IMR-90 (cell line): ENCODE measurements at regions not wholly inside any gene's neighbourhood (a gene's known extent, or its start where the extent isn't known, plus 50 kb on each side); places are given as distances from the start of the nearest gene placed in this dataset.

Experiments used
- ATAC-seq: fragments of 200-7000 bp; cut with Tn5 transposase; 2 replicates; pipeline ENCODE4 v1.9.1; 2020; ENCODE audit warnings: low read depth, mild to moderate bottlenecking, moderate library complexity
- BruUV-seq: library from RNA; stranded (reverse); fragments of 400-500 nt; replicated peaks from 2 replicates; lab custom pipeline; 2021; lab: Mats Ljungman, UMichigan
- CTCF ChIA-PET: fragments of 300-600 bp; formaldehyde crosslinking; extraction: SDS; loops from one replicate; lab custom pipeline; 2021; ENCODE audit warnings: antibody characterized with exemption; lab: Yijun Ruan, JAX
- POLR2A ChIA-PET: fragments of 300-600 bp; sonication (Branson Sonifier 250); formaldehyde crosslinking; loops from one replicate; lab custom pipeline; 2022; ENCODE audit warnings: antibody characterized with exemption; ENCODE audit not compliant: unreplicated experiment; lab: Charles Lee
- DNase-seq: peaks from one replicate; pipeline ENCODE4 v3.0.0; 2013
- H2AFZ ChIP-seq: replicated peaks from 2 replicates; pipeline ENCODE3; 2013; ENCODE audit warnings: low read length, mild to moderate bottlenecking; ENCODE audit not compliant: poor library complexity
- H2AK5ac ChIP-seq: 2 replicates; pipeline ENCODE4 v1.6.1; 2013; ENCODE audit warnings: low read depth, low read length, inconsistent platforms
- H2AK9ac ChIP-seq: replicated peaks from 2 replicates; pipeline ENCODE3; 2013; ENCODE audit warnings: mild to moderate bottlenecking, low read depth, low read length, moderate library complexity; ENCODE audit not compliant: poor library complexity
- H2BK120ac ChIP-seq: 2 replicates; pipeline ENCODE4 v1.6.1; 2013; ENCODE audit warnings: low read depth, low read length, inconsistent platforms
- H2BK15ac ChIP-seq: 3 replicates; pipeline ENCODE4 v1.6.1; 2013; ENCODE audit warnings: low read depth, low read length, inconsistent platforms
- H2BK20ac ChIP-seq: 2 replicates; pipeline ENCODE4 v1.6.1; 2013; ENCODE audit warnings: low read depth, mild to moderate bottlenecking, inconsistent platforms, low read length, moderate library complexity
- H2BK5ac ChIP-seq: 2 replicates; pipeline ENCODE4 v1.6.1; 2013; ENCODE audit warnings: mild to moderate bottlenecking, low read depth, low read length, inconsistent platforms; ENCODE audit not compliant: poor library complexity, severe bottlenecking
- H3K14ac ChIP-seq: replicated peaks from 2 replicates; pipeline ENCODE4 v1.6.1; 2013; ENCODE audit warnings: low read depth, low read length, inconsistent platforms
- H3K18ac ChIP-seq: 2 replicates; pipeline ENCODE4 v1.6.1; 2013; ENCODE audit warnings: low read depth, low read length, control low read depth
- H3K23ac ChIP-seq: 2 replicates; pipeline ENCODE4 v1.6.1; 2013; ENCODE audit warnings: low read depth, low read length, inconsistent platforms
- H3K27ac ChIP-seq: 2 replicates; pipeline ENCODE4 v1.5.1; 2013; ENCODE audit warnings: mild to moderate bottlenecking, control low read depth, low read length; ENCODE audit not compliant: insufficient read depth
- H3K27me3 ChIP-seq: 2 replicates; pipeline ENCODE4 v1.6.1; 2013; ENCODE audit warnings: low read length; ENCODE audit not compliant: control insufficient read depth, insufficient read depth
- H3K36me3 ChIP-seq: 2 replicates; pipeline ENCODE4 v1.6.1; 2013; ENCODE audit warnings: low read length, mixed read lengths; ENCODE audit not compliant: control insufficient read depth, insufficient read depth
- H3K4ac ChIP-seq: 2 replicates; pipeline ENCODE4 v1.6.1; 2013; ENCODE audit warnings: low read depth, low read length, inconsistent platforms
- H3K4me1 ChIP-seq: 2 replicates; pipeline ENCODE4 v1.6.1; 2013; ENCODE audit warnings: low read length, mixed read lengths; ENCODE audit not compliant: control insufficient read depth, insufficient read depth
- H3K4me2 ChIP-seq: 2 replicates; pipeline ENCODE4 v1.6.1; 2013; ENCODE audit warnings: low read depth, mild to moderate bottlenecking, control low read depth, low read length, moderate library complexity
- H3K4me3 ChIP-seq: 2 replicates; pipeline ENCODE4 v1.5.1; 2013; ENCODE audit warnings: low read depth, mild to moderate bottlenecking, control low read depth, low read length, moderate library complexity; ENCODE audit not compliant: insufficient read depth
- H3K56ac ChIP-seq: 2 replicates; pipeline ENCODE4 v1.6.1; 2013; ENCODE audit warnings: low read length, inconsistent platforms; ENCODE audit not compliant: insufficient read depth; ENCODE audit errors: extremely low read depth
- H3K79me1 ChIP-seq, 2 experiments: 2 replicates each; pipeline ENCODE4 v1.6.1; 2013; ENCODE audit warnings: low read length in 2 of 2, inconsistent platforms in 1 of 2, low read depth in 1 of 2
- H3K9ac ChIP-seq: 2 replicates; pipeline ENCODE4 v1.6.1; 2013; ENCODE audit warnings: low read depth, low read length, control low read depth
- H3K9me1 ChIP-seq: 2 replicates; pipeline ENCODE4 v1.6.1; 2013; ENCODE audit warnings: low read length, inconsistent platforms; ENCODE audit not compliant: insufficient read depth
- H3K9me3 ChIP-seq: 2 replicates; pipeline ENCODE4 v1.6.1; 2013; ENCODE audit warnings: low read length; ENCODE audit not compliant: control insufficient read depth, insufficient read depth
- H4K20me1 ChIP-seq: 2 replicates; pipeline ENCODE4 v1.6.1; 2013; ENCODE audit warnings: low read length, inconsistent platforms; ENCODE audit not compliant: insufficient read depth
- H4K5ac ChIP-seq: 2 replicates; pipeline ENCODE4 v1.6.1; 2013; ENCODE audit warnings: mild to moderate bottlenecking, low read depth, low read length, control low read depth
- H4K8ac ChIP-seq, 2 experiments: 2 replicates each; pipeline ENCODE4 v1.6.1; 2013; ENCODE audit warnings: low read depth in 2 of 2, low read length in 2 of 2, control low read depth in 1 of 2, inconsistent platforms in 1 of 2
- H4K91ac ChIP-seq: 2 replicates; pipeline ENCODE4 v1.6.1; 2013; ENCODE audit warnings: low read depth, low read length, inconsistent platforms; ENCODE audit not compliant: insufficient read depth
- CHD1 ChIP-seq: IDR thresholded peaks from 2 replicates; pipeline ENCODE4 v1.6.1; 2012; ENCODE audit warnings: low read depth, low read length, improper control_type of control experiment
- MXI1 ChIP-seq: IDR thresholded peaks from 2 replicates; pipeline ENCODE4 v1.6.1; 2012; ENCODE audit warnings: low read depth, mild to moderate bottlenecking, low read length, moderate library complexity, borderline replicate concordance
- RAD21 ChIP-seq: IDR thresholded peaks from 2 replicates; pipeline ENCODE4 v1.6.1; 2012; ENCODE audit warnings: low read length, improper control_type of control experiment
- WGBS, 2 experiments: methylation state at CpG; one replicate each; pipeline versions ENCODE4 v1.1.5 to v1.1.7; 2013; ENCODE audit warnings: missing lambda C conversion rate in 2 of 2; ENCODE audit not compliant: insufficient read length in 1 of 2; ENCODE audit errors: extremely low coverage in 2 of 2; 5-methylcytosine and 5-hydroxymethylcytosine counted together
- dilution Hi-C: fragments of 300-500 bp; cut with HindIII; formaldehyde crosslinking; loops from one replicate; pipeline ENCODE4 v1.14.3; 2018; ENCODE audit warnings: low sequenced_read_pairs; ENCODE audit not compliant: unreplicated experiment
- in situ Hi-C: fragments of 300-500 bp; cut with MboI; formaldehyde crosslinking; loops from 3 replicates; pipeline ENCODE4 v1.14.3; 2019; ENCODE audit warnings: low sequenced_read_pairs, inconsistent platforms, mixed read lengths
- intact Hi-C: fragments of 100-400 bp; cut with micrococcal nuclease; formaldehyde crosslinking; loops from 2 replicates; pipeline ENCODE4 v1.10.0; 2022

DNA sequence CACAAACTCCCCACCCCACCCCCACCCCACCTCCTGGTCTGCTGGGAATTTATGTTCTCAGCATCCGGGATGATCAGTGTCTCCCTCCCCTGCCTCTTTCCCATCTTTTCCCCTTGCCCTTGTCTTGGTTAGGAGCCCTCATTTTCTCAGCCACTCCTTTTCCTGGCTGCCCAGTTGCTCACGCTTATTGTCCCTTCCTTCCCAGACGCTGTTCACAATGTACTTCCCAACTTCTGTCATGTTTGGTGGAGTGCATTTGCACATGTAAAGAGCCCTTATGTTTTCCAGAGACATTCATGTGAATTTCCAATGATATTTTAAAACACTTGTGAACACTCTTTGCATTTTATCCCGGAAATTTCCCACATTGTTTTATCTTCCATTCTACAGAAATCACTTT lies 192.1 kb downstream of the RHOU start:
- Histone ChIP-seq H2BK5ac (no peak overlapping the region), H2BK15ac (no peak overlapping the region), H2BK20ac (no peak overlapping the region; the same call in 1 of the 2 replicates), H3K14ac (no peak overlapping the region), H3K9me3 (no peaks in the 10 kb centered on the region; the same call in 1 of the 2 replicates), H3K23ac (no peak overlapping the region), H2AK9ac (no peak overlapping the region), H4K5ac (no peak overlapping the region), H3K9ac (no peak overlapping the region), H4K20me1 (no peaks in the 10 kb centered on the region), H2AK5ac (no peak overlapping the region), H3K18ac (no peak overlapping the region), H3K27me3 (peaks cover 7% of the 10 kb centered on the region; the same call in 1 of the 2 replicates), H3K27ac (no peak overlapping the region), H3K56ac (no peak overlapping the region), H3K9me1 (no peaks in the 10 kb centered on the region), H4K91ac (no peak overlapping the region; the same call in 1 of the 2 replicates), H3K4me1 (peaks cover 7% of the 10 kb centered on the region; the same call in 1 of the 2 replicates), H3K4ac (peak overlapping the region; percentile 44; the same call in 1 of the 2 replicates), H3K36me3 (no peaks in the 10 kb centered on the region), H3K4me2 (no peak overlapping the region), H4K8ac (no peak overlapping the region), H2BK120ac (no peak overlapping the region; the same call in 1 of the 2 replicates), H3K79me1 (no peaks in the 10 kb centered on the region), H2AFZ (no peak overlapping the region), H3K4me3 (no peak overlapping the region)
- in situ Hi-C loops: no loop called here
- DNase-seq (no peak), ATAC-seq (no peak)
- POLR2A ChIA-PET: no interaction called here
- intact Hi-C loops: no loop called here
- BruUV-seq: no TSS peak
- CTCF ChIA-PET: no interaction called here
- no peak for TF ChIP-seq MXI1
- no peak for TF ChIP-seq RAD21
- TF ChIP-seq CHD1: no peak
- WGBS, 2 experiments: no CpG with 5 or more reads among the region's 4 CpGs
- dilution Hi-C loops: no loop called here
